Large intestine (tissue), 3 donors: ENCODE measurements at regions not wholly inside any gene's neighbourhood (a gene's known extent, or its start where the extent isn't known, plus 50 kb on each side); places are given as distances from the start of the nearest gene placed in this dataset.

Source experiments
- DNase-seq, 2 donors: peaks; one replicate each; pipeline versions ENCODE4 v3.0.0 to v3.0.0-alpha.2; 2013
- H3K27ac ChIP-seq: one replicate; pipeline ENCODE4 v1.5.1; 2013; ENCODE audit warnings: low read length
- H3K27me3 ChIP-seq: 2 replicates; pipeline ENCODE4 v1.6.1; 2013; ENCODE audit warnings: low read length; ENCODE audit not compliant: control insufficient read depth, insufficient read depth
- H3K36me3 ChIP-seq: 2 replicates; pipeline ENCODE4 v1.6.1; 2013; ENCODE audit warnings: low read length; ENCODE audit not compliant: control insufficient read depth, insufficient read depth
- H3K4me1 ChIP-seq: one replicate; pipeline ENCODE4 v1.6.1; 2013; ENCODE audit warnings: low read length; ENCODE audit not compliant: control insufficient read depth, insufficient read depth
- H3K4me3 ChIP-seq: one replicate; pipeline ENCODE4 v1.5.1; 2013; ENCODE audit warnings: low read length
- H3K9me3 ChIP-seq: one replicate; pipeline ENCODE4 v1.6.1; 2013; ENCODE audit warnings: mild to moderate bottlenecking, low read depth, low read length, moderate library complexity; ENCODE audit not compliant: control insufficient read depth
- WGBS: methylation state at CpG from one replicate; pipeline ENCODE4 v1.1.5; 2013; ENCODE audit warnings: low lambda C conversion rate; ENCODE audit not compliant: insufficient coverage; 5-methylcytosine and 5-hydroxymethylcytosine counted together

- Histone ChIP-seq H3K9me3 (no peaks in the 10 kb centered on the region), H3K36me3 (no peaks in the 10 kb centered on the region), H3K4me1 (no peaks in the 10 kb centered on the region), H3K27me3 (no peaks in the 10 kb centered on the region), H3K27ac (no peak overlapping the region), H3K4me3 (no peak overlapping the region)
- no CpG with 5 or more reads among the region's 1 CpG for WGBS
- no peak for DNase-seq
Observed at GRCh38 chr7:42359946-42360345, 122.9 kb upstream of the GLI3 start.

DNA sequence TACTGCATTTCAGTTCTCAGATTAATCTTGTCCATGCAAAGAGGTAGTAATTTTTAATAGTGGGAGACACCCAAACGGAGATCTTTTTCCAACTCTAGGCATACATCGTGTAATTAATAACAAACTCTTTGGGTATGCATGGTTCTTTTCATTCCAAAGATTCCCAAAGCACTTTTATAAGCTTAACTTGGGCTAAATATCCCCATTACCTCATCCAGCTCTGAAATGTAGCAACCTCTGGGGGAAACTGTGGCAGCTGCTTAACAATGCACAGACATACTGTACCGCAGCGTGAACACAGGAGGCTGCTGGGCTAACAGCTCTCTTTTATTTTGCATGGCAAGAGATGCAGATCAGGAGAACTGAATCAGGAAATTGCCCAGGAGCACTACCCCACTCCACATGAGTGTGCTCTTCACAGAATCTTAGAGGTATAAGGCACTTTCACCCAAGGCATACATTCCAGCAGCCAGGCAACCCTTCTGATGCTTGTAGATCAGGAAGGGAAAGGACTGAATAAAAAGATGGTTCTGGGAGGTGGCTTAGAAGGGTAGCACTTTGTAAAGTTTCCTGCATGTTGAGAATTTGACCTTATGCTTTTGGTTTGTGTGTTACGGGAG, 114.4 kb upstream of the GLI3 start:
- Histone ChIP-seq H3K27me3 (no peaks in the 10 kb centered on the region), H3K27ac (no peak overlapping the region), H3K9me3 (no peaks in the 10 kb centered on the region), H3K4me3 (no peak overlapping the region), H3K4me1 (no peaks in the 10 kb centered on the region), H3K36me3 (no peaks in the 10 kb centered on the region)
- no peak for DNase-seq
- WGBS = 90% methylated on average over 2 of the region's 5 CpGs

DNA sequence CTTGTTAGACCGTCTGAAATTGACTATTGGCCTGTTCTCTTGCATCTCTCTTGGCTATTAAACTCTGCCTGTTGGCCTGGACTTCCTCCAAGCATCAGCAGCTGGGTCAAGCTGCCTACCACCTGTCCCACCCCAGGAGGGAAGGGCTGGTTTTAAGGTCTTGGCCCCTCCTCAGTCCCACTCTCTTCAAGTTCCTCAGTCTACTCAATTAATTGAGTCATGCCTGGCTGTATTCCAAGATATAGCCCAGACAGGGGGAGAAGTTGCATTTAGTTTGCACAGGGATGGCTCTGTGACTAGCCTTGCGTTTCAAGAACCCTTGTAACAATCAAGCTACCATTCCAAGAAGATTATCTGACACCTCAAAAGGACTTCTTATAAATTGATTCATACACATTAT, 113.8 kb upstream of the GLI3 start:
- Histone ChIP-seq H3K4me1 (no peaks in the 10 kb centered on the region), H3K27ac (no peak overlapping the region), H3K9me3 (no peaks in the 10 kb centered on the region), H3K4me3 (no peak overlapping the region), H3K27me3 (no peaks in the 10 kb centered on the region), H3K36me3 (no peaks in the 10 kb centered on the region)
- peak in 1 of 2 donors; percentile 5 for DNase-seq
- WGBS = no CpG with 5 or more reads among the region's 2 CpGs

- Histone ChIP-seq H3K9me3 (no peaks in the 10 kb centered on the region), H3K4me3 (no peak overlapping the region), H3K27ac (no peak overlapping the region), H3K36me3 (no peaks in the 10 kb centered on the region), H3K27me3 (no peaks in the 10 kb centered on the region), H3K4me1 (no peaks in the 10 kb centered on the region)
- DNase-seq = no peak
- WGBS = 100% methylated on average over 1 of the region's 3 CpGs
Observed at GRCh38 chr7:42348631-42349030, 111.6 kb upstream of the GLI3 start.

GRCh38 chr7:42348071-42348470, 111.1 kb upstream of the GLI3 start:
- H3K4me1 ChIP-seq = no peaks in the 10 kb centered on the region
- H3K27me3 ChIP-seq = no peaks in the 10 kb centered on the region
- H3K36me3 ChIP-seq = no peaks in the 10 kb centered on the region
- no peak for DNase-seq
- H3K27ac ChIP-seq = no peak overlapping the region
- no peak overlapping the region for H3K4me3 ChIP-seq
- H3K9me3 ChIP-seq = no peaks in the 10 kb centered on the region
- WGBS = no CpG with 5 or more reads among the region's 1 CpG

DNA sequence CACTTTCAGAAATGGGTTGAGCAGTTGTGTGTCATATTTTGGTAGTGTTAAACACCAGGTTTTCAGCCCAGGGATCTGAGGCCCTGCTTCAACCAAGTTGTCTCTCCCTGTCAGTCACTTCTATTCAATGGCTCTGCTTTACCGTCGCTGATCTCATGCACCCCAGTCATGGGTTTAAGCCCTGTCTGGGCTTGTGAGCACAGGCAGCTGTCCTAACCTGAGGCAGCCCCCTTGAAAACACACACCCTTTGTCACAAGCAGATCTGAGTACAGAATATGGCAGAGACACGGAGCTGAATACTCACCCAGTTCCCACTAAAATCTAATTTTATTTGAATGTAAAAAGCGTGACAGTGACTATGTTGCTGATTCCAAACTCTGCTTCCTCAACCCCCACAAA, 110.6 kb upstream of the GLI3 start:
- Histone ChIP-seq H3K4me3 (no peak overlapping the region), H3K27ac (no peak overlapping the region), H3K27me3 (no peaks in the 10 kb centered on the region), H3K36me3 (no peaks in the 10 kb centered on the region), H3K4me1 (no peaks in the 10 kb centered on the region), H3K9me3 (no peaks in the 10 kb centered on the region)
- no CpG with 5 or more reads among the region's 4 CpGs for WGBS
- no peak for DNase-seq

GRCh38 chr7:42345478-42346299, 108.7 kb upstream of the GLI3 start:
- H3K9me3 ChIP-seq = no peaks in the 10 kb centered on the region
- no peak overlapping the region for H3K27ac ChIP-seq
- H3K27me3 ChIP-seq = no peaks in the 10 kb centered on the region
- WGBS = 63% methylated on average over 1 of the region's 1 CpG
- DNase-seq = no peak
- no peaks in the 10 kb centered on the region for H3K36me3 ChIP-seq
- H3K4me1 ChIP-seq = no peaks in the 10 kb centered on the region
- no peak overlapping the region for H3K4me3 ChIP-seq

- DNase-seq = no peak
- Histone ChIP-seq H3K9me3 (no peaks in the 10 kb centered on the region), H3K4me3 (no peak overlapping the region), H3K27me3 (no peaks in the 10 kb centered on the region), H3K36me3 (no peaks in the 10 kb centered on the region), H3K4me1 (no peaks in the 10 kb centered on the region), H3K27ac (no peak overlapping the region)
- WGBS = no CpG with 5 or more reads among the region's 3 CpGs
Observed at GRCh38 chr7:42344198-42344755, 107.3 kb upstream of the GLI3 start.

DNA sequence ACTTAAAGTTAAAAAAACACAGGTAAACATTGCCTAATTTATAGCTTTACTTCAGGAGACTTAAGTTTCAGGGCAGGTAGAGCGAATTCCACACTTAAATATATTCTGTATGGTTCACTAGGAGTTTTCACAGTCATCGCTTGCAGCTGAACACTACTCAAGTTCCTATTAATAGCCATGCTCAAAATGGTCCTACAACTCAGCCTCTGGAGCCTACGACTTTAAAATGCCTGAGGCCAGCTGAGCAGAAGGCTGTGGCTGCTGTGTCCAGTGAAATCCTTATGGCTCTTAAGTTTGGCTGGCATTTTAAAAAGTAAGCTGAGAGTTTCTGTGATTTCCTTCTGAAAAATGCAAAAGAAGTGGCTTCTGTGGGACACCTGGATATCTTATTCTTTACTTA, 105.4 kb upstream of the GLI3 start:
- Histone ChIP-seq H3K9me3 (no peaks in the 10 kb centered on the region), H3K36me3 (no peaks in the 10 kb centered on the region), H3K27ac (no peak overlapping the region), H3K4me3 (no peak overlapping the region), H3K4me1 (no peaks in the 10 kb centered on the region), H3K27me3 (no peaks in the 10 kb centered on the region)
- no CpG with 5 or more reads among the region's 3 CpGs for WGBS
- DNase-seq = no peak

GRCh38 chr7:42340436-42340835, 103.4 kb upstream of the GLI3 start:
- Histone ChIP-seq H3K9me3 (no peaks in the 10 kb centered on the region), H3K36me3 (no peaks in the 10 kb centered on the region), H3K4me3 (no peak overlapping the region), H3K4me1 (no peaks in the 10 kb centered on the region), H3K27me3 (no peaks in the 10 kb centered on the region), H3K27ac (no peak overlapping the region)
- WGBS = no CpG with 5 or more reads among the region's 5 CpGs
- no peak for DNase-seq
